HG03280 (cell line): ENCODE measurements at regions not wholly inside any gene's neighbourhood (a gene's known extent, or its start where the extent isn't known, plus 50 kb on each side); places are given as distances from the start of the nearest gene placed in this dataset.
"Not testable (repeated sequence)": the region's sequence is repeated elsewhere in the genome, so short reads cannot be mapped to it uniquely, and the experiment has no call there.

Source experiments
- ATAC-seq: cut with Tn5 transposase; IDR thresholded peaks from one replicate; pipeline ENCODE4 v1.9.1; 2021; ENCODE audit warnings: mild to moderate bottlenecking, moderate library complexity; ENCODE audit not compliant: unreplicated experiment

- peak; percentile 82 for ATAC-seq
These were observed 409.5 kb downstream of the SLC6A15 start for GRCh38 chr12:84502907-84503787.

DNA sequence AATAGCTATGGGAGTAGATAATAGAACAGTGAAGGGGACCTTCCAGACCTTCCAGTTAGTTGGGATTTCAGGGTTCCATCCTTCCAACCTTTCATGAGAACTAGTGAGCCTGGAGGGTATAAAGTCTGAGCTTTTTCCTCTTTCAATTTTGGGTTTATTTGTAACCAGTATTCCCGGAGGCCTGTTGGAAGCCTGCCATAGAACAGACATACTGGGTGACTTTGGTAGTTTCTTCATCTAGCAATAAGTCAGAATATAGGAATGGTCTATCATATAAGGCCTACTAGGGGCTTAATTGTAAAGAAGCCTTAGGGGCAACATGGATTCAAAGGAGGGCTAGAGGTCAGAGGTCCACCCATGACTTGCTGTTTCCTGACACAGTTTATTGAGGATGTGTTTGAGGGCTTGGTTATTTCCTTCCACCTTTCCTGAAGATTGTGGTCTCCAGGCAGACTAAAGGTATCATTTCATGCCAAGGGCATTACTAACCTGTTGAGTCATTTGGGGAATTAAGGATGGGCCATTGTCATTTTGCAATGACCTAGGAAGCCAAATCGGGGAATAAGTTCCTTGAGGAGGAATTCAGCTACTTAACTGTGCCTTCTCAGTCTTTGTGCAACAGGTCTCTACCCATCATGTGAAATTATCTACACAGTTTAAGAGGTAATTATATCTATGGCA lies 410.3 kb downstream of the SLC6A15 start:
- ATAC-seq: no peak

DNA sequence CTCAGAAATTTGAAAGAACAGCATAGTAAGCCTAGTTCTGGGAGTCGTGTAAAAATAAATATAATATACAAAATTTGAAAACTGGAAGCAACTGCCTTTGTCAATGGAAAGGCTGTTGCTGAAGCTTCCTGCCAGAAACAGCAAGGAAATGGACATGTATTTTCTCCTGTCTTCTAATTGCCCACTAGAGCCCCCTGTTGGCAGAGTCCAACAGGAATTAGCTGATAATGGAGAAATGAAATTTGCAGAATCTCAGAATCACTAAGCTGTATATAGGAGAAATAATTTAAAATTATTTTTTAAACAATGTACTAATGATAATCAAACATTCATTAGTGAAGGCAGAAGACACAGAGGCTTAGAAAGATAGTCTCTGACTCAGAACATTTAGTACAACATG lies 414.8 kb downstream of the SLC6A15 start:
- no peak for ATAC-seq

- ATAC-seq: no peak
These were observed 416.9 kb downstream of the SLC6A15 start for GRCh38 chr12:84495711-84496110.

GRCh38 chr12:84492351-84492883 lies 420.2 kb downstream of the SLC6A15 start:
- ATAC-seq: no peak

GRCh38 chr12:84484798-84485197 lies 427.8 kb downstream of the SLC6A15 start:
- ATAC-seq: no peak

GRCh38 chr12:84480803-84481202 lies 431.8 kb downstream of the SLC6A15 start:
- ATAC-seq: no peak

DNA sequence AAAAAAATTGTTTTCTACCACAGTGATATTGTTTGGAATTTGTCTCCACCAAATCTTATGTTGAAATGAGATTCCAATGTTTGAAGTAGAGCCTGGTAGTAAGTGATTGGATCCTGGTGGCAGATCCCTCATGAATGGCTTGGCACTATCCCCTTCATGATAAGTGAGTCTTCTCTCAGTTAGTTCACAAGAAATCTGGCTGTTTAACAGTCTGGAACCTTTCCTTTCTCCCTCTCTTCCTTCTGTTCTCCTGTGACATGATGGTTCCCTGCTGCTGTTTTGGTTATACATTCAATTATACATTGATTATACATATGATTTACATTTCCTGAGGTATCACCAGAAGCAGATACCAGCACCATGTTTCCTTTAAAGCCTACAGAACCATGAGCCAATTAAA lies 442.2 kb downstream of the SLC6A15 start:
- ATAC-seq: no peak

DNA sequence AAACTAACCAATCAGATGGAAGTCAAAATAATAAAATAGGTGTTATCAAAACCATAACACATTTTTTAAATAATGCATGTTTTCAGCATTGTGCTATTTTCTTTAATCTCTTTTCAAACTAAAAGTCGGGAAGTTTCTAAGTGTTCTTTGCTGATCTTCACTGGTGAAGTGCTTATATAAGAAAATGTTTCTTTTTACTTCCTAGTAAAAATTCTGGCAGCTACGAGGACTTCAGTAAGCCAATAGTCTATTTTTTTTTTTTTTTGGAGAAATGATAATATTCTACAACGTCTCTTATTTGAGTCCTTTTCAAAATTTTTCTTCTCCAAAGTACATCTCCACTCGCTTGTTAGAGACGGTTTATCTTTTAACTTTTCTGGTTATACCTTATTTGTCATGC lies 448.0 kb downstream of the SLC6A15 start:
- ATAC-seq: no peak

DNA sequence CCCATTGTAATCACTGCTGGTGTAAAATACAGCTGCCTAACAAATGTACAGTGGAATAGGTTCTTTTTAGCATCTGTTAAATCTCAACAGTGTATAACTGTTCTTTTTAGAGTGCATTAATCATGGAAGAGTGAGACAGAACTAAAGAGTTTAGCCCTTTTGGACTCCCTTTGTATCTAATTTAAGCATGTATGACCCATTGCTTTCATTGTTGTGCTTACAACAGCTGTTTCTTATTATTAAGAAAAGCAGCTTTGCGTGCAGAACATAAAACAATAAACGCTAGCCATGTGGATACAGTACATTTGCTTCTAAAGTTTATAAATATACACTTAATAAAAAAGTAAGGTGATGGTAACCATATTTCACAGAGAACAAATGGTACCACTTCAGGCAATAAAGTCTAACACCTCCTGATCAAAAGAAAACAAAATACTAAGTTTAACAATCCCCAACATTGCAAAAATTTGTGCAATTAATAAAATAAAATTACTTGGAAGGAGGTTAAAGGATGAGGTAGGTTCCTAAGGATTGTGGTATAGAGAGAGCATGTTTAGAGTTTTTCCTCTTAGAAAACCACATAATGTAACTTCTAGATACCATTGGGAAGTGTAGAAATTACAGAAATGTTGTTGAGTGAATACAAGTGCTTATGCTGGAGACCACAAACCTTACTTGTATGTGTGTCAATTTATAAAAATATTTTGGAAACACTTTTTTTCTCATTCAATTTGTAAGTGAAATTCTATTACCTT lies 448.7 kb downstream of the SLC6A15 start:
- ATAC-seq: no peak

DNA sequence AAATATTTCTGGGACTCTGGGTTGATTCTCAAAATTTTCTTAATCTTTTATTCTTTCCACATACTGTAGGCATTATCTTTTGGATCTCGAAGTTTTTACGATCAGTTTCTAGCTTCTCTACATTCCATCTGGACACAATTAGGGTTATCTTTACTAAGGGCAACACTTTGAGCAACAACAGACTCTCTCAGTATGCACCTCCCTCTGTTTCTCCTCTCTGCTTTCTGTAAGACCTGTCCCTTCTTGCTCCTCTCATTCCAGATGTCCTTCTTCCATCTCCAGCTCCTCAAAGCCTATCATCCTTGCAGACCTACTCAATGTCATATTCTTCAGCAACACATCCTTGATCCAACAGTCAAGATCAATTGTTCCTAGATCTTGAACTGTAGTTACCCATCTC lies 457.0 kb downstream of the SLC6A15 start:
- ATAC-seq: no peak

- not testable (repeated sequence) for ATAC-seq
These were observed 466.1 kb downstream of the SLC6A15 start for GRCh38 chr12:84446478-84446877.

- ATAC-seq: no peak
These were observed 476.5 kb downstream of the SLC6A15 start for GRCh38 chr12:84436134-84436533.

- no peak for ATAC-seq
These were observed 476.9 kb downstream of the SLC6A15 start for GRCh38 chr12:84435682-84436081.

- no peak for ATAC-seq
These were observed 490.3 kb downstream of the SLC6A15 start for GRCh38 chr12:84422340-84422739.

- ATAC-seq: no peak
These were observed 491.5 kb downstream of the SLC6A15 start for GRCh38 chr12:84421103-84421502.

GRCh38 chr12:84416626-84417025 lies 496.0 kb downstream of the SLC6A15 start:
- no peak for ATAC-seq

DNA sequence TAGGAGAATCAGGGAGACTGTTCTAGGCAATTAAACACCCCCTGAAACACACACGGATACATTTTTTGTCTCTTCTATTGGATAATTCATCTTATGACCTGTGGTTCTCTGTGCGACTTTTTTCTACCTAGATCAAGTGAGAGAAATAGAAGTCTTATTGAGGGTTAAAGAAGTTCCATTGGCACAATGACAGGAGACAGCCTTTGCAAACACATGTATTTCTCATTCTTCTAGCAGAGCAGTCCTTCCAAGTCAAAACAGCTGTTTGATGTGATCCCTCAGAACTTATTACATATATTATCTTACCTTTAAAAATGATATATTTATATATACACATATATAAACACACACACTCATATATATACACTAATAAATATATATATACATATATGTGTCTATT lies 496.7 kb downstream of the SLC6A15 start:
- ATAC-seq: no peak

GRCh38 chr12:84413656-84414055 lies 498.9 kb downstream of the SLC6A15 start:
- no peak for ATAC-seq

GRCh38 chr12:84412226-84412625 lies 500.4 kb downstream of the SLC6A15 start:
- ATAC-seq: no peak

DNA sequence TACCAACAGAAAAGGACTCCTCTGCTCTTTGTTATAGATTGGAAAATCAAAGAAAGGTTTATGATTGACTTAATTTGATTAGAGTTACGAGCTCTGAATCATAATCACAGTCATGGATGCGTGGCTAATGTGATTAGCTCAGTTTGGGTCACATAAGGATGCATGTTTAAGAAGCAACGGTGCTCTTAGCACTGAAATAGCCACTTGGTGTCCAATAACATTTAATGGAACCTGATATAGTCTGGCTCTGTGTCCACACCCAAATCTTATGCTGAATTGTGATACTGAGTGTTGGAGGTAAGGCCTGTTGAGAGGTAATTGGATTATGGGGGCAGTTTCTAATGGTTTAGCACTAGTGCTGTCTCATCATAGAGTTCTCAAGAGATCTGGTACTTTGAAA lies 501.6 kb downstream of the SLC6A15 start:
- ATAC-seq: no peak
